Small intestine (tissue), 7 donors: ENCODE measurements at regions not wholly inside any gene's neighbourhood (a gene's known extent, or its start where the extent isn't known, plus 50 kb on each side); places are given as distances from the start of the nearest gene placed in this dataset.

Experiments
- DNase-seq, 2 donors: peaks; one replicate each; pipeline versions ENCODE4 v3.0.0 to v3.0.0-alpha.2; 2013
- FAIRE-seq: peaks from 2 replicates; lab custom pipeline; 2012; peaks lifted over from hg19 to GRCh38; lab: Jason Lieb, UNC
- H3K27ac ChIP-seq, 3 donors: one replicate each; pipeline ENCODE4 v1.5.1; 2013; ENCODE audit warnings: low read length in 2 of 3, mild to moderate bottlenecking in 2 of 3, control low read depth in 1 of 3, inconsistent platforms in 1 of 3, low read depth in 1 of 3, moderate library complexity in 1 of 3
- H3K27me3 ChIP-seq, 3 donors: one replicate each; pipeline ENCODE4 v1.6.1; 2013; ENCODE audit warnings: low read length in 3 of 3, inconsistent platforms in 1 of 3; ENCODE audit not compliant: control insufficient read depth in 3 of 3, insufficient read depth in 3 of 3
- H3K36me3 ChIP-seq, 3 donors: one replicate each; pipeline ENCODE4 v1.6.1; 2013; ENCODE audit warnings: low read length in 3 of 3, inconsistent platforms in 1 of 3, low read depth in 1 of 3, mild to moderate bottlenecking in 1 of 3, moderate library complexity in 1 of 3; ENCODE audit not compliant: control insufficient read depth in 3 of 3, insufficient read depth in 2 of 3
- H3K4me1 ChIP-seq, 3 donors: one replicate each; pipeline ENCODE4 v1.6.1; 2013; ENCODE audit warnings: low read length in 2 of 3, inconsistent platforms in 1 of 3, low read depth in 1 of 3, mild to moderate bottlenecking in 1 of 3, moderate library complexity in 1 of 3; ENCODE audit not compliant: control insufficient read depth in 3 of 3, insufficient read depth in 2 of 3
- H3K4me3 ChIP-seq, 3 donors: one replicate each; pipeline ENCODE4 v1.5.1; 2013; ENCODE audit warnings: low read length in 3 of 3, control low read depth in 1 of 3, inconsistent platforms in 1 of 3, low read depth in 1 of 3, mild to moderate bottlenecking in 1 of 3, moderate library complexity in 1 of 3
- H3K9me3 ChIP-seq, 2 donors: one replicate each; pipeline ENCODE4 v1.6.1; 2013; ENCODE audit warnings: low read depth in 1 of 2, low read length in 1 of 2; ENCODE audit not compliant: control insufficient read depth in 2 of 2, insufficient read depth in 1 of 2
- WGBS, 3 donors: extraction: QIAGEN DNeasy Blood & Tissue Kit; methylation state at CpG; one replicate each; pipeline ENCODE4 v1.1.7; 2013; 5-methylcytosine and 5-hydroxymethylcytosine counted together
- donor health status: healthy with polysubstance abuse.
- donor health status: control.
- donor health status: control.
- donor health status: Bipolar disorder and iron deficiency.
- donor health status: healthy.

DNA sequence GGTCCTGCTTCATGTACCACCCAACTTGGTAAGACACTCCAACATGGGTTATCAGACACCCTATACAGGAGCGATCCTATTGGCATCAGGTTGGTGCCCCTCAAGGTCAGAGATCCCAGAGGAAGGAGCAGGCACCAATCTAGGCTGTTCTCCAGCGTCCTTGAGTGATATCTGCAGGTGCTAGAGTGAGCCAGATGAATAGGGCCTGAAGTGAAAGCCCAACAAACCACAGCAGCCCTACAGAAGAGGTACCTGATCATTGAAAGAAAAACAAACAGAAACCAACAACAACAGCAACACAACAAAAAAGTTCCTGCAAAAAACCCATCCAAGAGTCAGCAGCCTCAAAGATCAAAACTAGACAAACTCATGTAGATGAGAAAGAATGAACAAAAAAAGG is 584.8 kb downstream of the HINT1 start:
- FAIRE-seq, result no peak
- no peak overlapping the region for H3K27ac ChIP-seq
- H3K4me3 ChIP-seq, result no peak overlapping the region
- WGBS, 3 donors, result 39 to 68% (median 50%) methylated on average over 2 of the region's 2 CpGs
- H3K4me1 ChIP-seq, result no peaks in the 10 kb centered on the region
- no peak for DNase-seq
- H3K36me3 ChIP-seq, result no peaks in the 10 kb centered on the region
- no peaks in the 10 kb centered on the region for H3K27me3 ChIP-seq
- H3K9me3 ChIP-seq, result no peaks in the 10 kb centered on the region

DNA sequence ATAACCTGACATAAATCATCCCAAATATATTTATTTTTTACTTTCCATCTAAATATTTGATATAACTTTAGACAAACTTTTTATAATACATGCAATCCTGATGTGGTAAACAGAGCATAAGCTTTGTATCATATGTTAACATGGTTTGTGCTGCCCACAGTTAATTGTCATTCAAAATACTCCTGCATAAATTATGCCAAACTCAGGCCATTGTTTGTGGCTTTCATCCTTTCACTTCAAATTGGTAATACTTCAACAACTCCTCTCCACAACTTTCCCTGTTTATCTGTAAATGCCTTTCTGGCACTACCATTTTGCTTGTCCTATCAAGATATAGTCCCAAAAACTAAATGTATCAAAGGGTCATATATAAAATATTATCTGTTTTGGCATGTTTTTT is 586.7 kb downstream of the HINT1 start:
- no peak overlapping the region for H3K4me3 ChIP-seq
- H3K4me1 ChIP-seq, result no peaks in the 10 kb centered on the region
- FAIRE-seq (no peak), DNase-seq (no peak)
- no peaks in the 10 kb centered on the region for H3K9me3 ChIP-seq
- H3K36me3 ChIP-seq, result no peaks in the 10 kb centered on the region
- H3K27me3 ChIP-seq, result no peaks in the 10 kb centered on the region
- no peak overlapping the region for H3K27ac ChIP-seq

DNA sequence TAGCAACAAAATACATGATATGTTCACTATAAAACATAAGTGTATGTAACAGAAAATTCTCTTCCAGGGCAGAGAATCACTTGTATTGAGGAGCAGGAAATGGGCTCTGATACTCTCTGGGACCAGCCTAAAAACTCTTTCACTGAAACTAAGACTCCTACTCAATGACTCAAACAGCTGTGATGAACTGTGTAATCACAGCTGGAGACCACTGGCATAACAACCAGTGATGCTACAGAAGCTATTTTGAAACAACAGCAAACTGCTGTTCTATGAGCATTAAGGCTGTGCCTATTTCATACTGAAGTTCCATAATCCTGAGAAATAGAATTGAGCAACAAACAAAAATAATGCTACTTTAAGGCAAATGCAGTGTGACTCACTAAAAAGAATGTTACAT is 594.0 kb downstream of the HINT1 start:
- no peaks in the 10 kb centered on the region for H3K4me1 ChIP-seq
- DNase-seq (no peak), FAIRE-seq (no peak)
- H3K36me3 ChIP-seq, result no peaks in the 10 kb centered on the region
- no peaks in the 10 kb centered on the region for H3K27me3 ChIP-seq
- no peaks in the 10 kb centered on the region for H3K9me3 ChIP-seq
- H3K4me3 ChIP-seq, result no peak overlapping the region
- H3K27ac ChIP-seq, result no peak overlapping the region

DNA sequence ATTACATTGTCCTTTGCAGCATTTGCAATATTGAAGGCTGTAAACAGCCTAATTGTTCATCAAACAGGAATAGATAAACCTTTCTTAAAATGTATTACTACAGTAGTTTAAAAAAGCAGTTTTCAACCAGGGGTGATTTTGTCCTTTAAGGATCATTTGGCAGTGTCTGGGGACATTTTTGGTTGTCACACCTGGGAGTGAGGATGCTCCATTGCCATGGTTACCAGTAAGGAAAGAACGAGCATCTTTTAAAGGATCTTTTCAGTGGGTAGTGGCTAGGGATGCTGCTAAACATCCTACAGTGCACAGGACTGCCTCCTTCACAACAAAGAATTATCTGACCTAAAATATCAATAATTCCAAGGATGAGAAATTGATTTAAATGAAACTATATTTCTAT is 596.3 kb downstream of the HINT1 start:
- no peaks in the 10 kb centered on the region for H3K36me3 ChIP-seq
- no peaks in the 10 kb centered on the region for H3K4me1 ChIP-seq
- no peak overlapping the region for H3K27ac ChIP-seq
- H3K27me3 ChIP-seq, result no peaks in the 10 kb centered on the region
- WGBS, 3 donors, result 58 to 67% (median 58%) methylated on average over 1 of the region's 1 CpG
- DNase-seq (no peak), FAIRE-seq (no peak)
- no peaks in the 10 kb centered on the region for H3K9me3 ChIP-seq
- H3K4me3 ChIP-seq, result no peak overlapping the region

DNA sequence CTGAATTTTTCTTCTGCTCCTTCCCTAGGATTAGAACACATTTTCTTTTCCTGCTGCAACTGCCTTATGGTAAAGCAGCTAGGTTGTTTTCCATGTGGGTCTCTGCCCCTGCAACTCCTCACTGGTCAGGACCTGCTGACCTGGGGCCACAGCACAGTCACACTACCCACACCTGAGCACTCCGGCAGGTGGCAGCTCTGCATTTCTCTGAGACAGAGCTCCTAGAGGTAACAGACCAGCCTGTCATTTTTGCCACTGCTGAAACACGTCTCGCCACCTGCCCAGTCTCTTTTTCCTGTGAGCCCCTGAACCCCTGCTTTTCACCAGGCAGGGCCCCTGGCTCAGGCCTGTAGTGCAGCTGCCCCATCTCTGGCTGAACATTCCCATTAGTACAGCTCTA is 609.6 kb downstream of the HINT1 start:
- Histone ChIP-seq H3K4me3 (no peak overlapping the region), H3K4me1 (no peaks in the 10 kb centered on the region), H3K9me3 (peaks cover 0 to 10% of the 10 kb centered on the region in 2 donors), H3K27ac (no peak overlapping the region), H3K27me3 (no peaks in the 10 kb centered on the region), H3K36me3 (no peaks in the 10 kb centered on the region)
- FAIRE-seq (no peak), DNase-seq (no peak)
- 77 to 92% (median 80%) methylated on average over 3 of the region's 3 CpGs for WGBS, 3 donors

DNA sequence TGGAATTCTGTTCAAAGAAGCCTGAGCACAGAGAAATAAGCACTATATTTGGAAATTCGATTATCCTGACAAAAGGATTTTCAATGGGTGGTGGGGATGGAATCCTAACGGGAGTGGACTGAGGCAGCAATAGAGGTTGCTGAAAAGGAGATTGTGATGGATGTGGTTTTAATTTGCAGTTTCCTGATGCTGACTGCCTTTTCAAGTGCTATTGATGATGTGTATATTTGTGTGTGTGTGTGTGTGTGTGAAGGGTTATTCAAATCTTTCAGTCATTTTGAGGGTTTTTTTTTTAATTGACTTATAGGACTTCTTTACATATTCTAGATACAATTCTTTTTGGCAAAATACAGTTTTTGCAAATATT is 614.5 kb downstream of the HINT1 start:
- Histone ChIP-seq H3K4me3 (no peak overlapping the region), H3K36me3 (no peaks in the 10 kb centered on the region), H3K4me1 (no peaks in the 10 kb centered on the region), H3K27me3 (no peaks in the 10 kb centered on the region), H3K27ac (no peak overlapping the region), H3K9me3 (peaks cover 0 to 7% of the 10 kb centered on the region in 2 donors)
- no peak for FAIRE-seq
- no peak for DNase-seq
- 61 to 74% (median 67%) methylated on average over 2 of the region's 2 CpGs for WGBS, 3 donors

DNA sequence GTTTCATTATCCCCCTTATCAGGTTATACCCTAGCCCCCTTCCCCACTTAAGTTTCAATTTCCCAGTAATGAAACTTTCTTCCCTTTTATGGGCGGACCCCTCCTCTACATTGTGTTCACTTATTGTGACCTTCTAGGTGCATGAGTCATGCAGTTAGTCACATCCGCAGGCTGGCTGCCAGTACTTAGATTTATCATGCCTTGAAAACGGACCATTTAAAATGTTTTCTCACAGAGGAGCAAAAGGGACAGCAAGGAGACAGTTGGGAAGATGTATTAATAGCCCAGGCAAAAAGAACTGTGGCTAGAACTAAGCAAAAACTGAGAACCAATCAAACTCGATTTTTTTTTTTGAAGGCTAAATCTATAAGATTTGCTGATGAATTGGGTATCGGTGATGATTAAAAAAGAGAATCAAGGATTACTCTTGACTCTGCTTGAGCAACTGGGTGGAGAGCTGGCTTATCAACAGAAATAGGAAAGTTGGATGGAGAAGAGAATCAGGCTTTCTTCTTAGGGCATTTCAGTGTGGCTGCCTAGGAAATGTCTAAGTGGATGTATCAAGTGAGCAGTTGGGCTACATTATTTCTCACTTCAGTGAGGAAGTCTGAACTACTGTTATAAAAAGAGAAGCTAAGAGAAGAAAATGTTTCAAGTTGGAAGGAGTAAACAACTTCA is 615.0 kb downstream of the HINT1 start:
- no peak for FAIRE-seq
- WGBS, 3 donors, result 76 to 82% (median 80%) methylated on average over 5 of the region's 5 CpGs
- DNase-seq, result no peak
- Histone ChIP-seq H3K36me3 (no peaks in the 10 kb centered on the region), H3K4me3 (no peak overlapping the region), H3K9me3 (peaks cover 0 to 11% of the 10 kb centered on the region in 2 donors), H3K4me1 (no peaks in the 10 kb centered on the region), H3K27me3 (no peaks in the 10 kb centered on the region), H3K27ac (no peak overlapping the region)

DNA sequence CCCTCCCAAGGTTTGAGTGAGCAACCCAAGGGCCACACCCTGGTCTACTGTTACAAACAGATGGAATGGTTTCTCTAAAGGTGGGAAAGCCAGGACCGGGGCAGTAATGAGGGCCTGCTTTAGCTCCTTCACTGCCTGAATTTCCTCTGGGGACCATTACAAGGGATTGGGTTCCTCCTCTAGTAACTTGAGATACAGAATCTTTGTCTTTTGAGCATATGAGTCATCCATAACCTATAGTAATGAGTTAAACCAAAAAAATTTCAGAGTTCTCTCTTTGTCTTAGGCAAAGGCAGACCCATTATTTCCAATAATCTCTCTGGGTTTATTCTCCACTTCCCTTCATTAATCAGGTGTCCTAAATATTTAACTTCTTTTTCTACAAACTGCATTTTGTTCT is 618.8 kb downstream of the HINT1 start:
- no peaks in the 10 kb centered on the region for H3K4me1 ChIP-seq
- no peak for DNase-seq
- WGBS, 3 donors, result 50 to 88% (median 81%) methylated on average over 1 of the region's 1 CpG
- no peak for FAIRE-seq
- no peak overlapping the region for H3K4me3 ChIP-seq
- no peak overlapping the region for H3K27ac ChIP-seq
- peaks cover 0 to 31% of the 10 kb centered on the region in 2 donors for H3K9me3 ChIP-seq
- no peaks in the 10 kb centered on the region for H3K36me3 ChIP-seq
- H3K27me3 ChIP-seq, result no peaks in the 10 kb centered on the region

DNA sequence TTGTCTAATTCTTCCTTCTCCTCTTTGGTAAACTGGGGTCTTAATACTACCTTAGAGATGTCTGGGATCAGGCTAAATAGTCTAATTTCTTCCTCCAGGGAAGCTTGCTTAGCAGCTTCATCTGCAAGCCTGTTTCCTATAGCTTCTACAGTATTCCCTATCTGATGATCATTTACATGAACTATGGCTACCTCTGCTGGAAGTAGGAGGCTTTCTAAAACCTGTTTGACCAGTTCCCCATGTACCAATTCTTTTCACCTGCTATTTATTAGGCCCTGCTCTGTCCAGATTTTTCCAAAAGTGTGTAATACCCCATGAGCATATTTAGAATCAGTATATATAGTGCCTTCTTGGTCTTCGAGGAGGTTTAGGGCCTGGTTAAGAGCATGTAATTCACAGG is 619.8 kb downstream of the HINT1 start:
- 73 to 82% (median 74%) methylated on average over 1 of the region's 1 CpG for WGBS, 3 donors
- H3K27ac ChIP-seq, result no peak overlapping the region
- DNase-seq (no peak), FAIRE-seq (no peak)
- no peak overlapping the region for H3K4me3 ChIP-seq
- H3K27me3 ChIP-seq, result no peaks in the 10 kb centered on the region
- peaks cover 0 to 31% of the 10 kb centered on the region in 2 donors for H3K9me3 ChIP-seq
- H3K36me3 ChIP-seq, result no peaks in the 10 kb centered on the region
- H3K4me1 ChIP-seq, result no peaks in the 10 kb centered on the region
